B cell (primary cell): ENCODE measurements at regions not wholly inside any gene's neighbourhood (a gene's known extent, or its start where the extent isn't known, plus 50 kb on each side); places are given as distances from the start of the nearest gene placed in this dataset.

Source experiments
- ATAC-seq: fragments of 200-7000 bp; cut with Tn5 transposase; one replicate; pipeline ENCODE4 v1.10.0; 2021; ENCODE audit warnings: low read depth, mild to moderate bottlenecking, moderate number of reproducible peaks, moderate library complexity
- CTCF ChIA-PET: fragments of 350-600 bp; sonication (Branson Sonifier 250); formaldehyde crosslinking; loops from one replicate; lab custom pipeline; 2021; ENCODE audit warnings: antibody characterized with exemption, inconsistent platforms; lab: Charles Lee
- POLR2A ChIA-PET: fragments of 350-600 bp; sonication (Branson Sonifier 250); formaldehyde crosslinking; loops from one replicate; lab custom pipeline; 2021; ENCODE audit warnings: antibody characterized with exemption; lab: Charles Lee
- DNase-seq: peaks from one replicate; pipeline ENCODE4 v3.0.0; 2013
- H2AFZ ChIP-seq: 2 replicates; pipeline ENCODE4 v1.6.1; 2012; ENCODE audit warnings: mild to moderate bottlenecking, low read depth, low read length; ENCODE audit not compliant: insufficient read depth, poor library complexity, severe bottlenecking
- H3K27ac ChIP-seq, 2 donors: 1 replicate in 1 of 2; 2 replicates in 1 of 2; pipeline ENCODE4 v1.5.1; 2012 to 2013; ENCODE audit warnings: low read length in 2 of 2, mild to moderate bottlenecking in 2 of 2, moderate library complexity in 1 of 2
- H3K27me3 ChIP-seq, 4 experiments: fragments of 200-600 bp in 1 of 4; sonication (generic) in 1 of 4; replicated peaks in 1 of 4; 1 replicate in 2 of 4; 2 replicates in 2 of 4; pipeline versions ENCODE4 v1.6.1 to v1.7.0; 2013 to 2016; ENCODE audit warnings: low read length in 3 of 4, mild to moderate bottlenecking in 2 of 4, mixed read lengths in 1 of 4, moderate library complexity in 1 of 4; ENCODE audit not compliant: insufficient read depth in 4 of 4, control insufficient read depth in 3 of 4; ENCODE audit errors: control extremely low read depth in 1 of 4
- H3K36me3 ChIP-seq, 2 experiments: replicated peaks in 1 of 2; 1 replicate in 1 of 2; 2 replicates in 1 of 2; pipeline versions ENCODE4 v1.6.1 to v1.7.1; 2013; ENCODE audit warnings: low read length in 1 of 2; ENCODE audit not compliant: insufficient read depth in 2 of 2, control insufficient read depth in 1 of 2; ENCODE audit errors: control extremely low read depth in 1 of 2, extremely low read depth in 1 of 2
- H3K4me1 ChIP-seq, 2 donors: fragments of 200-600 bp in 1 of 2; sonication (generic) in 1 of 2; 1 replicate in 1 of 2; 2 replicates in 1 of 2; pipeline versions ENCODE4 v1.5.1 to v1.6.1; 2013 to 2017; ENCODE audit warnings: low read length in 2 of 2; ENCODE audit not compliant: control insufficient read depth in 2 of 2, insufficient read depth in 2 of 2
- H3K4me2 ChIP-seq: replicated peaks from 2 replicates; pipeline ENCODE3; 2012; ENCODE audit warnings: mild to moderate bottlenecking, low read depth, low read length; ENCODE audit not compliant: poor library complexity, severe bottlenecking
- H3K4me3 ChIP-seq, 5 experiments: fragments of 200-600 bp in 1 of 5; sonication (generic) in 1 of 5; 1 replicate in 3 of 5; 2 replicates in 2 of 5; pipeline versions ENCODE4 v1.5.1 to v1.7.0; 2011 to 2016; ENCODE audit warnings: low read length in 4 of 5, mild to moderate bottlenecking in 4 of 5, low read depth in 2 of 5, control low read depth in 1 of 5, moderate library complexity in 1 of 5; ENCODE audit not compliant: insufficient read depth in 1 of 5; ENCODE audit errors: control extremely low read depth in 1 of 5, extremely low read depth in 1 of 5
- H3K79me2 ChIP-seq: fragments of 200-600 bp; sonication (generic); one replicate; pipeline ENCODE4 v1.6.0; 2016; ENCODE audit warnings: low read length; ENCODE audit not compliant: control insufficient read depth, insufficient read depth
- H3K9ac ChIP-seq: fragments of 200-600 bp; sonication (generic); 2 replicates; pipeline ENCODE4 v1.6.1; 2017; ENCODE audit warnings: mild to moderate bottlenecking, low read length, moderate library complexity
- H3K9me3 ChIP-seq, 3 donors: one replicate each; pipeline versions ENCODE4 v1.6.1 to v1.7.1; 2013; ENCODE audit warnings: low read length in 2 of 3; ENCODE audit not compliant: control insufficient read depth in 2 of 3, insufficient read depth in 1 of 3; ENCODE audit errors: control extremely low read depth in 1 of 3
- H4K20me1 ChIP-seq: 2 replicates; pipeline ENCODE4 v1.6.0; 2012; ENCODE audit warnings: mild to moderate bottlenecking, low read length; ENCODE audit not compliant: insufficient read depth, control insufficient read depth, poor library complexity, severe bottlenecking
- H3K27ac Mint-ChIP-seq: one replicate; pipeline ENCODE4 v1.8.0; 2021; ENCODE audit warnings: mixed read lengths
- H3K27me3 Mint-ChIP-seq: one replicate; pipeline ENCODE4 v1.8.0; 2021; ENCODE audit warnings: mixed read lengths
- H3K4me1 Mint-ChIP-seq: one replicate; pipeline ENCODE4 v1.8.0; 2021; ENCODE audit warnings: mixed read lengths
- H3K4me3 Mint-ChIP-seq: one replicate; pipeline ENCODE4 v1.8.0; 2021; ENCODE audit warnings: mixed read lengths
- H3K9me3 Mint-ChIP-seq: one replicate; pipeline ENCODE4 v1.8.0; 2022; ENCODE audit warnings: mixed read lengths; ENCODE audit not compliant: insufficient read depth
- EZH2 ChIP-seq: IDR thresholded peaks from 2 replicates; pipeline ENCODE4 v1.6.1; 2012; ENCODE audit warnings: borderline replicate concordance, low read depth, mild to moderate bottlenecking, moderate library complexity, low read length; ENCODE audit not compliant: insufficient read depth, poor library complexity, severe bottlenecking
- WGBS: methylation state at CpG from one replicate; pipeline ENCODE4 v1.1.5; 2013; ENCODE audit warnings: missing lambda C conversion rate; ENCODE audit not compliant: insufficient coverage; 5-methylcytosine and 5-hydroxymethylcytosine counted together
- intact Hi-C: fragments of 100-400 bp; cut with micrococcal nuclease; formaldehyde crosslinking; loops from one replicate; pipeline ENCODE4 v1.10.0; 2022
- TF ChIP-seq, protein P1 (sequence below): fragments of 200-600 bp; IDR thresholded peaks from one replicate; pipeline ENCODE4 v1.8.0; 2022; ENCODE audit warnings: antibody characterized with exemption, mild to moderate bottlenecking

DNA sequence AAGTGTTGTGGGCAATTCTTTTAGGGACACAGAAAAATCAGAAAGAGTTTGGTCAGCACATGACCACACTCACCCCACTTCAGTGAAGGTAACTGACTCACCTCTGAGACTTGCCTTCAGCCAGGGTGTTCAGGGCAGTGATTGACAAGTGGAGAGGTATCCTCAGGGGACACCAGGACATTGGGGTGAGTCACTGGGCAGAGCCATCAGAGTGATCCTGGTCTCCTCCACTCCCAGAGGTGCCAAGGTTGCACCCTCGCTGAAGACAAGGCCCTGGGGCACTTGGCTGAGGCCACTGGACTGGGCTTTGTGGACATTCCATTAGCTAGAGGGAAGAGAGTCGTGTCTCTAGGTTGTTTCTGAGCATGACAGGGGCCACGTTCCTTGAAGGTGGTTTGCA, 113.4 kb downstream of the GADD45G start:
- Histone ChIP-seq H3K9ac (no peak overlapping the region), H2AFZ (no peak overlapping the region), H3K4me1 (no peaks in the 10 kb centered on the region), H3K79me2 (no peaks in the 10 kb centered on the region), H4K20me1 (no peaks in the 10 kb centered on the region), H3K9me3 (peaks cover 0 to 9% (median 0%) of the 10 kb centered on the region in 3 donors), H3K4me2 (no peak overlapping the region), H3K36me3 (no peaks in the 10 kb centered on the region), H3K27ac (no peak overlapping the region), H3K27me3 (no peaks in the 10 kb centered on the region), H3K4me3 (no peak overlapping the region)
- peaks cover 11% of the 10 kb centered on the region for H3K4me1 Mint-ChIP-seq
- ATAC-seq = no peak
- intact Hi-C loops = no loop called here
- DNase-seq = no peak
- H3K27ac Mint-ChIP-seq = no peak overlapping the region
- ChIA-PET POLR2A (no interaction called here), CTCF (no interaction called here)
- WGBS = 90% methylated on average over 3 of the region's 3 CpGs
- no peaks in the 10 kb centered on the region for H3K9me3 Mint-ChIP-seq
- TF ChIP-seq, protein P1, sequence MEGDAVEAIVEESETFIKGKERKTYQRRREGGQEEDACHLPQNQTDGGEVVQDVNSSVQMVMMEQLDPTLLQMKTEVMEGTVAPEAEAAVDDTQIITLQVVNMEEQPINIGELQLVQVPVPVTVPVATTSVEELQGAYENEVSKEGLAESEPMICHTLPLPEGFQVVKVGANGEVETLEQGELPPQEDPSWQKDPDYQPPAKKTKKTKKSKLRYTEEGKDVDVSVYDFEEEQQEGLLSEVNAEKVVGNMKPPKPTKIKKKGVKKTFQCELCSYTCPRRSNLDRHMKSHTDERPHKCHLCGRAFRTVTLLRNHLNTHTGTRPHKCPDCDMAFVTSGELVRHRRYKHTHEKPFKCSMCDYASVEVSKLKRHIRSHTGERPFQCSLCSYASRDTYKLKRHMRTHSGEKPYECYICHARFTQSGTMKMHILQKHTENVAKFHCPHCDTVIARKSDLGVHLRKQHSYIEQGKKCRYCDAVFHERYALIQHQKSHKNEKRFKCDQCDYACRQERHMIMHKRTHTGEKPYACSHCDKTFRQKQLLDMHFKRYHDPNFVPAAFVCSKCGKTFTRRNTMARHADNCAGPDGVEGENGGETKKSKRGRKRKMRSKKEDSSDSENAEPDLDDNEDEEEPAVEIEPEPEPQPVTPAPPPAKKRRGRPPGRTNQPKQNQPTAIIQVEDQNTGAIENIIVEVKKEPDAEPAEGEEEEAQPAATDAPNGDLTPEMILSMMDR = no peak
- no peak for TF ChIP-seq EZH2
- H3K27me3 Mint-ChIP-seq = no peaks in the 10 kb centered on the region
- no peak overlapping the region for H3K4me3 Mint-ChIP-seq

DNA sequence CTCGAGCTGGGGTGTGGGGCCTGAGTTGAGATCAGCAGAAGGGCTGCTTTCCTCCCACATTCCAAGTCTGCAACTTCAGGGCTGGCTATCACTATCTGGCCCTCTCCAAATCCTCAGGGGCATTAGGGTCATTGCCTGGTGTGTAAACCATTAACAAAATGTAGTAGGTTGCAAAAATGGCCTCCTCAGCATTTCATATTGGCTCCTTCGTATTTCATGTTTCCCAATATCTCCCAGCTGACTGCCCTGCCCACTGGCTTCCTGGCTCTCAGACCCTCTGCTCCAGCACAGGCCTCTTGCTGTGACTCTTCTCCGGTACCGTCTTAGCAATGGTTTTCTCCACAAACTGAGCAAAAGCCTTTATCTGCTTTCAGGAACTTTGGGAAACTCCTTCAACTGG, 113.8 kb downstream of the GADD45G start:
- Histone ChIP-seq H3K4me2 (no peak overlapping the region), H3K9me3 (peaks cover 0 to 9% (median 0%) of the 10 kb centered on the region in 3 donors), H3K79me2 (no peaks in the 10 kb centered on the region), H3K4me3 (no peak overlapping the region), H3K9ac (no peak overlapping the region), H3K27me3 (no peaks in the 10 kb centered on the region), H3K36me3 (no peaks in the 10 kb centered on the region), H3K4me1 (no peaks in the 10 kb centered on the region), H4K20me1 (no peaks in the 10 kb centered on the region), H3K27ac (no peak overlapping the region), H2AFZ (no peak overlapping the region)
- CTCF ChIA-PET = no interaction called here
- POLR2A ChIA-PET = no interaction called here
- no peak overlapping the region for H3K4me3 Mint-ChIP-seq
- no peaks in the 10 kb centered on the region for H3K9me3 Mint-ChIP-seq
- 100% methylated on average over 3 of the region's 4 CpGs for WGBS
- TF ChIP-seq, protein P1 = no peak
- no peak for TF ChIP-seq EZH2
- no peaks in the 10 kb centered on the region for H3K27me3 Mint-ChIP-seq
- H3K27ac Mint-ChIP-seq = no peak overlapping the region
- intact Hi-C loops = no loop called here
- ATAC-seq (no peak), DNase-seq (no peak)
- peaks cover 11% of the 10 kb centered on the region for H3K4me1 Mint-ChIP-seq
